ENCODE measurements at regions not wholly inside any gene's neighbourhood (a gene's known extent, or its start where the extent isn't known, plus 50 kb on each side); places are given as distances from the start of the nearest gene placed in this dataset.
"Not testable (repeated sequence)": the region's sequence is repeated elsewhere in the genome, so short reads cannot be mapped to it uniquely, and the experiment has no call there.

GRCh38 chr15:29522373-29523276, 253.0 kb upstream of the NSMCE3 start:
- Mint-ChIP-seq H3K27ac (no peak overlapping the region), H3K36me3 (no peaks in the 10 kb centered on the region), H3K4me1 (no peaks in the 10 kb centered on the region), H3K27me3 (no peaks in the 10 kb centered on the region), H3K9me3 (peaks cover 0 to 15% (median 2%) of the 10 kb centered on the region in 7 donors), H3K4me3 (no peak overlapping the region)
- Histone ChIP-seq H3K9me3 (ENCODE audit: control insufficient read depth in 2 of 2, low read length in 2 of 2) (peaks cover 0 to 6% of the 10 kb centered on the region in 2 experiments), H3K27ac (ENCODE audit: insufficient read depth, low read length, poor library complexity, severe bottlenecking) (no peak overlapping the region), H3K4me3 (ENCODE audit: low read depth, low read length) (no peak overlapping the region), H3K4me1 (ENCODE audit: control insufficient read depth, insufficient read depth, low read length, poor library complexity, severe bottlenecking) (no peaks in the 10 kb centered on the region), H3K36me3 (ENCODE audit: control insufficient read depth, insufficient read depth, low read length) (no peaks in the 10 kb centered on the region), H3K27me3 (ENCODE audit: control insufficient read depth, insufficient read depth, low read length) (no peaks in the 10 kb centered on the region)
- DNase-seq (no peak), ATAC-seq (ENCODE audit: low read depth in 2 of 2) (no peak)

- no peaks in the 10 kb centered on the region for H3K36me3 Mint-ChIP-seq
- ATAC-seq (ENCODE audit: low read depth in 2 of 2) (no peak), DNase-seq (no peak)
- no peaks in the 10 kb centered on the region for H3K36me3 ChIP-seq (ENCODE audit: control insufficient read depth, insufficient read depth, low read length)
- peaks cover 0 to 6% of the 10 kb centered on the region in 2 experiments for H3K9me3 ChIP-seq (ENCODE audit: control insufficient read depth in 2 of 2, low read length in 2 of 2)
- no peaks in the 10 kb centered on the region for H3K4me1 Mint-ChIP-seq
- H3K27ac Mint-ChIP-seq: no peak overlapping the region
- H3K4me1 ChIP-seq (ENCODE audit: control insufficient read depth, insufficient read depth, low read length, poor library complexity, severe bottlenecking): no peaks in the 10 kb centered on the region
- H3K27me3 Mint-ChIP-seq: no peaks in the 10 kb centered on the region
- H3K9me3 Mint-ChIP-seq: peaks cover 4 to 13% (median 6%) of the 10 kb centered on the region in 7 donors
- H3K4me3 Mint-ChIP-seq: no peak overlapping the region
- H3K27ac ChIP-seq (ENCODE audit: insufficient read depth, low read length, poor library complexity, severe bottlenecking): no peak overlapping the region
- H3K27me3 ChIP-seq (ENCODE audit: control insufficient read depth, insufficient read depth, low read length): no peaks in the 10 kb centered on the region
- H3K4me3 ChIP-seq (ENCODE audit: low read depth, low read length): no peak overlapping the region
These were observed 248.8 kb upstream of the NSMCE3 start for GRCh38 chr15:29518442-29518841.

GRCh38 chr15:29517829-29518228, 248.2 kb upstream of the NSMCE3 start:
- H3K36me3 Mint-ChIP-seq: no peaks in the 10 kb centered on the region
- H3K9me3 ChIP-seq (ENCODE audit: control insufficient read depth in 2 of 2, low read length in 2 of 2): peaks cover 0 to 6% of the 10 kb centered on the region in 2 experiments

GRCh38 chr15:29516929-29517328, 247.3 kb upstream of the NSMCE3 start:
- Mint-ChIP-seq H3K4me1 (no peaks in the 10 kb centered on the region), H3K9me3 (peaks cover 4 to 13% (median 6%) of the 10 kb centered on the region in 7 donors), H3K27me3 (no peaks in the 10 kb centered on the region), H3K4me3 (no peak overlapping the region), H3K27ac (no peak overlapping the region), H3K36me3 (no peaks in the 10 kb centered on the region)
- Histone ChIP-seq H3K4me3 (ENCODE audit: low read depth, low read length) (no peak overlapping the region), H3K36me3 (ENCODE audit: control insufficient read depth, insufficient read depth, low read length) (no peaks in the 10 kb centered on the region), H3K27ac (ENCODE audit: insufficient read depth, low read length, poor library complexity, severe bottlenecking) (no peak overlapping the region), H3K9me3 (ENCODE audit: control insufficient read depth in 2 of 2, low read length in 2 of 2) (peaks cover 0 to 6% of the 10 kb centered on the region in 2 experiments), H3K27me3 (ENCODE audit: control insufficient read depth, insufficient read depth, low read length) (no peaks in the 10 kb centered on the region), H3K4me1 (ENCODE audit: control insufficient read depth, insufficient read depth, low read length, poor library complexity, severe bottlenecking) (no peaks in the 10 kb centered on the region)
- DNase-seq: no peak
- no peak for ATAC-seq (ENCODE audit: low read depth in 2 of 2)

More at GRCh38 chr15:29517829-29518228, 248.2 kb upstream of the NSMCE3 start:
- peaks cover 4 to 13% (median 6%) of the 10 kb centered on the region in 7 donors for H3K9me3 Mint-ChIP-seq
- no peaks in the 10 kb centered on the region for H3K27me3 Mint-ChIP-seq
- H3K4me3 ChIP-seq (ENCODE audit: low read depth, low read length): no peak overlapping the region
- no peak overlapping the region for H3K27ac Mint-ChIP-seq
- H3K36me3 ChIP-seq (ENCODE audit: control insufficient read depth, insufficient read depth, low read length): no peaks in the 10 kb centered on the region
- DNase-seq: no peak
- ATAC-seq (ENCODE audit: low read depth in 2 of 2): no peak
- H3K4me1 ChIP-seq (ENCODE audit: control insufficient read depth, insufficient read depth, low read length, poor library complexity, severe bottlenecking): no peaks in the 10 kb centered on the region
- H3K27me3 ChIP-seq (ENCODE audit: control insufficient read depth, insufficient read depth, low read length): no peaks in the 10 kb centered on the region
- H3K4me3 Mint-ChIP-seq: no peak overlapping the region
- H3K4me1 Mint-ChIP-seq: no peaks in the 10 kb centered on the region
- H3K27ac ChIP-seq (ENCODE audit: insufficient read depth, low read length, poor library complexity, severe bottlenecking): no peak overlapping the region

- Mint-ChIP-seq H3K9me3 (peaks cover 4 to 13% (median 6%) of the 10 kb centered on the region in 7 donors), H3K4me3 (no peak overlapping the region), H3K4me1 (no peaks in the 10 kb centered on the region), H3K36me3 (no peaks in the 10 kb centered on the region), H3K27ac (no peak overlapping the region), H3K27me3 (no peaks in the 10 kb centered on the region)
- peaks cover 0 to 6% of the 10 kb centered on the region in 2 experiments for H3K9me3 ChIP-seq (ENCODE audit: control insufficient read depth in 2 of 2, low read length in 2 of 2)
- ATAC-seq (ENCODE audit: low read depth in 2 of 2): no peak
- no peak for DNase-seq
- no peaks in the 10 kb centered on the region for H3K36me3 ChIP-seq (ENCODE audit: control insufficient read depth, insufficient read depth, low read length)
- H3K27me3 ChIP-seq (ENCODE audit: control insufficient read depth, insufficient read depth, low read length): no peaks in the 10 kb centered on the region
- no peak overlapping the region for H3K4me3 ChIP-seq (ENCODE audit: low read depth, low read length)
- H3K4me1 ChIP-seq (ENCODE audit: control insufficient read depth, insufficient read depth, low read length, poor library complexity, severe bottlenecking): no peaks in the 10 kb centered on the region
- no peak overlapping the region for H3K27ac ChIP-seq (ENCODE audit: insufficient read depth, low read length, poor library complexity, severe bottlenecking)
These were observed 245.3 kb upstream of the NSMCE3 start for GRCh38 chr15:29514926-29515325.

GRCh38 chr15:29511663-29512062, 242.0 kb upstream of the NSMCE3 start:
- H3K9me3 Mint-ChIP-seq: peaks cover 1 to 22% (median 6%) of the 10 kb centered on the region in 7 donors
- H3K36me3 Mint-ChIP-seq: no peaks in the 10 kb centered on the region
- Histone ChIP-seq H3K9me3 (ENCODE audit: control insufficient read depth in 2 of 2, low read length in 2 of 2) (no peaks in the 10 kb centered on the region), H3K27ac (ENCODE audit: insufficient read depth, low read length, poor library complexity, severe bottlenecking) (no peak overlapping the region), H3K27me3 (ENCODE audit: control insufficient read depth, insufficient read depth, low read length) (no peaks in the 10 kb centered on the region), H3K36me3 (ENCODE audit: control insufficient read depth, insufficient read depth, low read length) (no peaks in the 10 kb centered on the region), H3K4me1 (ENCODE audit: control insufficient read depth, insufficient read depth, low read length, poor library complexity, severe bottlenecking) (no peaks in the 10 kb centered on the region), H3K4me3 (ENCODE audit: low read depth, low read length) (no peak overlapping the region)
- H3K4me3 Mint-ChIP-seq: no peak overlapping the region
- no peaks in the 10 kb centered on the region for H3K27me3 Mint-ChIP-seq
- no peak overlapping the region for H3K27ac Mint-ChIP-seq
- no peak for ATAC-seq (ENCODE audit: low read depth in 2 of 2)
- H3K4me1 Mint-ChIP-seq: no peaks in the 10 kb centered on the region
- DNase-seq: no peak

GRCh38 chr15:29505535-29505934, 235.9 kb upstream of the NSMCE3 start:
- H3K4me1 Mint-ChIP-seq; H3K36me3 Mint-ChIP-seq; H3K27ac ChIP-seq (ENCODE audit: insufficient read depth, low read length, poor library complexity, severe bottlenecking); H3K4me1 ChIP-seq (ENCODE audit: control insufficient read depth, insufficient read depth, low read length, poor library complexity, severe bottlenecking); DNase-seq; H3K27me3 Mint-ChIP-seq; H3K4me3 ChIP-seq (ENCODE audit: low read depth, low read length); H3K27ac Mint-ChIP-seq; H3K4me3 Mint-ChIP-seq; H3K27me3 ChIP-seq (ENCODE audit: control insufficient read depth, insufficient read depth, low read length); H3K9me3 ChIP-seq (ENCODE audit: control insufficient read depth in 2 of 2, low read length in 2 of 2); ATAC-seq (ENCODE audit: low read depth in 2 of 2); H3K36me3 ChIP-seq (ENCODE audit: control insufficient read depth, insufficient read depth, low read length): not testable (repeated sequence)
- H3K9me3 Mint-ChIP-seq: peaks cover 0 to 27% (median 6%) of the 10 kb centered on the region in 7 donors
